Right atrium auricular region (tissue), 2 donors: ENCODE measurements at regions not wholly inside any gene's neighbourhood (a gene's known extent, or its start where the extent isn't known, plus 50 kb on each side); places are given as distances from the start of the nearest gene placed in this dataset.

Experiments used
- DNase-seq: peaks from one replicate; pipeline ENCODE4 v3.0.0-alpha.2; 2019; ENCODE audit warnings: low spot score
- H3K27ac ChIP-seq, 2 donors: fragments of 200-600 bp; sonication (generic); 1 replicate in 1 of 2; 2 replicates in 1 of 2; pipeline ENCODE4 v1.5.1; 2016 to 2019
- H3K27me3 ChIP-seq, 2 donors: fragments of 200-600 bp; sonication (generic); one replicate each; pipeline versions ENCODE4 v1.5.1 to v1.6.0; 2017 to 2019
- H3K36me3 ChIP-seq: fragments of 200-600 bp; sonication (generic); one replicate; pipeline ENCODE4 v1.5.1; 2016
- H3K4me1 ChIP-seq, 2 donors: fragments of 200-600 bp; sonication (generic); one replicate each; pipeline versions ENCODE4 v1.5.1 to v1.6.0; 2017 to 2019
- H3K4me3 ChIP-seq, 2 donors: fragments of 200-600 bp; sonication (generic); 1 replicate in 1 of 2; 2 replicates in 1 of 2; pipeline ENCODE4 v1.5.1; 2017 to 2019; ENCODE audit warnings: mild to moderate bottlenecking in 1 of 2, moderate library complexity in 1 of 2
- H3K9me3 ChIP-seq, 2 donors: fragments of 200-600 bp; sonication (generic); one replicate each; pipeline ENCODE4 v1.5.1; 2019
- TF ChIP-seq, protein P1 (sequence below), 2 donors: fragments of 200-600 bp; sonication (generic); IDR thresholded peaks; one replicate each; pipeline ENCODE4 v1.5.1; 2019; ENCODE audit warnings: antibody characterized with exemption in 2 of 2

DNA sequence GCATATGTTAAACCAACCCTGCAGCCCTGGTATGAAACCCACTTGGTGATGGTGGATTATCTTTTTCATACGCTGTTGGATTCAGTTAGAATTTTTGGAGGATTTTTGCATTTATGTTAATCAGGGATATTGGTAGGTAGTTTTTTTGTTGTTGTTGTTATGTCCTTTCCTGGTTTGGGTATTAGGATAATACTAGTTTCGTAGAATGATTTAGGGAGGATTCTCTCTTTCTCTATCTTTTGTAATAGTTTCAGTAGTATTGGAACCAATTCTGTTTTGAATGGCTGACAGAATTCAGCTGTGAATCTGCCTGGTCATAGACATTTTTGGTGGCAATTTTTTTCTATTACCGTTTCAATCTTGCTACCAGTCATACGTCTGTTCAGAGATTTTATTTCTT, 305.4 kb downstream of the IDS start:
- H3K9me3 ChIP-seq = peaks cover 0 to 5% of the 10 kb centered on the region in 2 donors
- H3K27me3 ChIP-seq = no peaks in the 10 kb centered on the region
- no peaks in the 10 kb centered on the region for H3K4me1 ChIP-seq
- no peak overlapping the region for H3K4me3 ChIP-seq
- H3K36me3 ChIP-seq = no peaks in the 10 kb centered on the region
- TF ChIP-seq, protein P1, sequence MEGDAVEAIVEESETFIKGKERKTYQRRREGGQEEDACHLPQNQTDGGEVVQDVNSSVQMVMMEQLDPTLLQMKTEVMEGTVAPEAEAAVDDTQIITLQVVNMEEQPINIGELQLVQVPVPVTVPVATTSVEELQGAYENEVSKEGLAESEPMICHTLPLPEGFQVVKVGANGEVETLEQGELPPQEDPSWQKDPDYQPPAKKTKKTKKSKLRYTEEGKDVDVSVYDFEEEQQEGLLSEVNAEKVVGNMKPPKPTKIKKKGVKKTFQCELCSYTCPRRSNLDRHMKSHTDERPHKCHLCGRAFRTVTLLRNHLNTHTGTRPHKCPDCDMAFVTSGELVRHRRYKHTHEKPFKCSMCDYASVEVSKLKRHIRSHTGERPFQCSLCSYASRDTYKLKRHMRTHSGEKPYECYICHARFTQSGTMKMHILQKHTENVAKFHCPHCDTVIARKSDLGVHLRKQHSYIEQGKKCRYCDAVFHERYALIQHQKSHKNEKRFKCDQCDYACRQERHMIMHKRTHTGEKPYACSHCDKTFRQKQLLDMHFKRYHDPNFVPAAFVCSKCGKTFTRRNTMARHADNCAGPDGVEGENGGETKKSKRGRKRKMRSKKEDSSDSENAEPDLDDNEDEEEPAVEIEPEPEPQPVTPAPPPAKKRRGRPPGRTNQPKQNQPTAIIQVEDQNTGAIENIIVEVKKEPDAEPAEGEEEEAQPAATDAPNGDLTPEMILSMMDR (IDR thresholded peaks at IDR 0.05) = no peak
- DNase-seq = no peak
- no peak overlapping the region for H3K27ac ChIP-seq

DNA sequence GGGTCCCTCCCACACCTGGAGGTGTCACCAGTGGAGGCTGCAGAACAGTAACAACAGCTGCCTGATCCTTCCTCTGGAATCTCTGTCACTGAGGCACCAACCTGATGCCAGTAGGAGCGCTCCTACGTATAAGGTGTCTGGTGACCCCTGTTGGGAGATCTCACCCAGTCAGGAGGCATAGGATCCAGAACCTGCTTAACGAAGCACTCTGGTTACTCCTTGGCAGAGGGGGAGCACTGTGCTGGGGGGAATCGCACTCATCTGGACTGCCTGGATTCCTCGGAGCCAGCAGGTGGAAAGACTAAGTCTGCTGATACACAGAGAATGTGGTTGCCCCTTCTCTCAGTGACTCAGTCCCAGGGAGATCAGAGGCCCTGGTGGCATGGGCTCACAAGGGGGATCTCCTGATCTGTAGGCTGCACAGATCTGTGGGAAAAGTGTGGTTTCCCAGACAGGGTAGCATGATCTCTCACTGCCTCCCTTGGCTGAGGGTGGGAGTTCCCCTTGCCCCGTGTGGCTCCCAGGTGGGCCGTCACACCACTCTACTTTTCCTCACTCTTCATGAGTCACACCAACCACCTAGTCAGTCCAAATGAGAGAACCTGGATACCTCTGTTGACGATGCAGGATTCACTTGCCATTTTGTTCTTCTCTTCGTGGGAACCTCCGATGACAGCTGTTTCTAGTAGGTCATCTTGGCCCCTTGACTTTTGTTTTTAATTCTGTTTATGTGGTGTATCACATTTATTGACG, 305.9 kb downstream of the IDS start:
- TF ChIP-seq, protein P1 (IDR thresholded peaks at IDR 0.05) = no peak
- H3K36me3 ChIP-seq = no peaks in the 10 kb centered on the region
- peaks cover 0 to 5% of the 10 kb centered on the region in 2 donors for H3K9me3 ChIP-seq
- H3K27ac ChIP-seq = no peak overlapping the region
- no peak for DNase-seq
- no peaks in the 10 kb centered on the region for H3K4me1 ChIP-seq
- H3K27me3 ChIP-seq = no peaks in the 10 kb centered on the region
- H3K4me3 ChIP-seq = no peak overlapping the region

- Histone ChIP-seq H3K36me3 (no peaks in the 10 kb centered on the region), H3K4me1 (no peaks in the 10 kb centered on the region), H3K27ac (no peak overlapping the region), H3K27me3 (no peaks in the 10 kb centered on the region), H3K9me3 (no peaks in the 10 kb centered on the region), H3K4me3 (no peak overlapping the region)
- DNase-seq = no peak
- TF ChIP-seq, protein P1 (IDR thresholded peaks at IDR 0.05) = no peak
Measured at GRCh38 chrX:149185087-149185486, 320.0 kb downstream of the IDS start.

DNA sequence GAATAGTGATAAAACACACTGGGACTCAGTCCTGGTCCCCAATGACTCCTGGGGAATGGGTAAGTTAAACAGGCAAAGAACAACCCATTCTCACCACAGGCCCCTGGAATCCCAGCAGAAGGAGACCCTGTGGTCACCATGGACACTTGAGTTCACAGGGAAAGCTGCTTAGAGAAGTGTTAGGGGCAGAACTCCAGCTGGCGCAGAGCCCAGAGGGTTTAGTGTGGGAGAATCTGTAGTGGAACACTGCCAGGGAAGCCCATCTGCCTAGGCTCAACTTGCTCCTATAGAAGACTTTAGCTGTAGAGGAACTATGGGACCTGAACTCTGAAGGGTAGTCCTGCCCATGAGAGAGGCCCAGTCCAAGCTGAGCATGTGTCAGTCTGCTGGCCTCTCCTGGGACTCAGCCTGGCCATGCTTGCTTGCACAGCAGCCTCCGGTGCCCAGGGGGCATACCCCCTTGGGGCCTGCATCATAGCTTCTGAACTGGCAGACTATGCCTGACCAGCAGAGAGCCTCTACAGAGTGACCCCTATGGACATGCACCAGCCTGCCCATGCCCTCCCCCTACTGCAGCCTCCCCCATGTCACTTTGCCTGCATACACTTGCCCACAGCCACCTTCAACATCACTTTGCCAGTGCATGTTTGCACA, 343.5 kb downstream of the IDS start:
- Histone ChIP-seq H3K4me3 (no peak overlapping the region), H3K36me3 (no peaks in the 10 kb centered on the region), H3K27ac (no peak overlapping the region), H3K4me1 (no peaks in the 10 kb centered on the region), H3K9me3 (peaks cover 0 to 9% of the 10 kb centered on the region in 2 donors), H3K27me3 (no peaks in the 10 kb centered on the region)
- no peak for DNase-seq
- TF ChIP-seq, protein P1 (IDR thresholded peaks at IDR 0.05) = no peak

GRCh38 chrX:149157976-149158375, 347.1 kb downstream of the IDS start:
- peaks cover 0 to 4% of the 10 kb centered on the region in 2 donors for H3K9me3 ChIP-seq
- H3K4me3 ChIP-seq = no peak overlapping the region
- no peaks in the 10 kb centered on the region for H3K27me3 ChIP-seq
- TF ChIP-seq, protein P1 (IDR thresholded peaks at IDR 0.05) = no peak
- H3K4me1 ChIP-seq = no peaks in the 10 kb centered on the region
- H3K27ac ChIP-seq = no peak overlapping the region
- DNase-seq = no peak
- H3K36me3 ChIP-seq = no peaks in the 10 kb centered on the region
